Anterior cingulate cortex (tissue), 58 donors: ENCODE measurements at regions not wholly inside any gene's neighbourhood (a gene's known extent, or its start where the extent isn't known, plus 50 kb on each side); places are given as distances from the start of the nearest gene placed in this dataset.
"Not testable (repeated sequence)": the region's sequence is repeated elsewhere in the genome, so short reads cannot be mapped to it uniquely, and the experiment has no call there.

Source experiments
- DNase-seq, 58 donors: peaks; one replicate each; lab custom pipeline; 2025; lab: John Stamatoyannopoulos, UW

GRCh38 chr11:135017296-135017695 lies 605.3 kb upstream of the B3GAT1 start:
- DNase-seq: no peak

DNA sequence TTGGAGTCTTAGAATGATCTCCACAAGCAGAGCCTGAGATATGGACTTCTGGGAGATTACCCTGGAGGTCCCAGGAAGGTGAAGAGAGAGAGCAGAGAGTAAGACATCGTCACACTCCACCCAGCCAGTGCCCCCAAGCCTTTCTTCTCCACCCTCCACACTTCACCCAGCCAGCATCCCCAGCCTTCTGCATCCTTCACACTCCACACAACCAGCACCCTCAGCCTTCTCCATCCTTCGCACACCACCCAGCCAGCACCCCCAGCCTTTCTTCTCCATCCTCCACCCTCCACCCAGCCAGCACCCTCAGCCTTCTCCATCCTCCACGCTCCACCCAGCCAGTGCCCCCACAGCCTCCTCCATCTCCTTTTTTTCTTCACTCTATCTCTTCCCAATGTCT lies 603.9 kb upstream of the B3GAT1 start:
- DNase-seq: no peak

- not testable (repeated sequence) for DNase-seq
Measured at GRCh38 chr11:135011313-135011712, 599.3 kb upstream of the B3GAT1 start.

GRCh38 chr11:135009125-135009524 lies 597.1 kb upstream of the B3GAT1 start:
- DNase-seq: no peak

DNA sequence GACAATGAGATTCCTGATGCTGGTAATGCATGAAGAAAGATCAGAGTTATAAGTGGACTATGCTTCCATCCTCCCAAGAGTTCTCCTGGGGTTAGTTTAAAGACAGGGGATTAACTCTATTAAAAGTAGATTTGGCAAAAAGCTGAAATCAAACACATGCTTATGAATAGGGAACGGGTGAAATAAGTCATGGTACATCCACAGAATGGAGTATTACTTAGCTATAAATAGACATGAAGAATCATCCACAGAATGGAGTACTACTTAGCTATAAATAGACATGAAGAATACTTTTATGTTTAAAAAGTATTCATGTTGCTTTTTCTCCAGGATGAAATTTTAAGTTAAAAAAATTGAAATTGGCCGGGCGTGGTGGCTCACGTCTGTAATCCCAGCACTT lies 596.4 kb upstream of the B3GAT1 start:
- no peak for DNase-seq

DNA sequence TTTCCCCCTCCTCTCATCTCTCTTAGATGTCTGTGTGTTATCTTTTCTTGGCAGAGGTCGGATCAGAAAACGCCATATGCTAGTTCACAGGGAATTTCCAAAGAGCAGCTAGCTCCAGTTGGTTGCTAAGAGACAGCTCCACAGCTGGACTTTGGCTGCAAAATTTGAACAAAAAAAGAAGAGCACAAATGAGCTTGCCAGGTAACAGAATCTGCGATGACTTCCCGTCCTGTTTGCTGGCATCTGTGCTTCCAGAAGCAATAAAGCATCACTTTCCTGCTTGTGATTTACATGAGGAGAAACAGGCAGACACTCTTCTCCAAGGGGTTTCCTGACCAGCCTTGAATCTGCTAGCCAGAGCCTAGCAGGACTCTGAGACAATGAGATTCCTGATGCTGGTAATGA lies 596.0 kb upstream of the B3GAT1 start:
- DNase-seq: peak in 11 of 58 donors; percentile 5 to 61 (median 29)

- DNase-seq: peak in 34 of 58 donors; percentile 13 to 83 (median 44)
Measured at GRCh38 chr11:135006800-135007199, 594.8 kb upstream of the B3GAT1 start.

DNA sequence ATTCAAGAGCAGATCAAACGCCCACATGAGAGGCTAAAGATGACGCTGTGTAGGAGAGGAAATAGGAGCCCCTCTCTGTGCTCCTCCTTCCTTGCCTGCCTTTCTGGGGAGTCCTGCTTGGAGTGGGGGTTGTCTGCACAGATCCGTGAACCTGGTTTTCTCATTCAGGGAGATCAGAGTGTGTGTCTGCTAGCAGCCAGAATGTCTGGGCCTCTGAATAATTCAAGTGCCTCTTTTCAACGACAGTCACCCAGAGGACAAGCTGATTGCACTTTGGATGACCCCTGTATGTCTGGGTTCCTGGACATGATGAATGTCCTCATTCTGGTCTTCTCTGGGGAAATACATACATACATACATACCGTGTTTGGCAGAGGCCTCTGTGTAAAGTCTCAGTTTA lies 592.5 kb upstream of the B3GAT1 start:
- no peak for DNase-seq

- no peak for DNase-seq
Measured at GRCh38 chr11:135002236-135002635, 590.2 kb upstream of the B3GAT1 start.

- DNase-seq: no peak
Measured at GRCh38 chr11:135001581-135001980, 589.5 kb upstream of the B3GAT1 start.

- not testable (repeated sequence) for DNase-seq
Measured at GRCh38 chr11:135001065-135001464, 589.0 kb upstream of the B3GAT1 start.

DNA sequence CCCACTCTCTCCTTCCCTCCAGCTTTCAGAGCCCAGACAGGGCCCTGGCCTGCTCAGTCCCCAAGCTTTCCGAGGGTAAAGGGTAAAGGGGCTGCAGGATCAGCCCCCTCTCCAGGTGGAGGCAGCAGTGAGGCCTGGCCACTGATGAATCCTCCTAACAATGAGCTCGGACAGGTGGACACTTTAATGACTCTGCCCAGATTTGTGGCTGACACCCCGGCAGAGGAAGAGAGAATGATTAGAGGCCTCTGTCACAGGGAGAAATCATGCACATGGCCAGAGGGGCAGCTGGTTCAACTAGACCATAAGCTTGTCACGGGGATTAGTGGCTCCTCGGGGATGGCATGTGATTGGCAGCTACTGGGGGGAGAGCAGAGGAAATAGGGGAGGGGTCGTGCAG lies 587.5 kb upstream of the B3GAT1 start:
- DNase-seq: no peak

DNA sequence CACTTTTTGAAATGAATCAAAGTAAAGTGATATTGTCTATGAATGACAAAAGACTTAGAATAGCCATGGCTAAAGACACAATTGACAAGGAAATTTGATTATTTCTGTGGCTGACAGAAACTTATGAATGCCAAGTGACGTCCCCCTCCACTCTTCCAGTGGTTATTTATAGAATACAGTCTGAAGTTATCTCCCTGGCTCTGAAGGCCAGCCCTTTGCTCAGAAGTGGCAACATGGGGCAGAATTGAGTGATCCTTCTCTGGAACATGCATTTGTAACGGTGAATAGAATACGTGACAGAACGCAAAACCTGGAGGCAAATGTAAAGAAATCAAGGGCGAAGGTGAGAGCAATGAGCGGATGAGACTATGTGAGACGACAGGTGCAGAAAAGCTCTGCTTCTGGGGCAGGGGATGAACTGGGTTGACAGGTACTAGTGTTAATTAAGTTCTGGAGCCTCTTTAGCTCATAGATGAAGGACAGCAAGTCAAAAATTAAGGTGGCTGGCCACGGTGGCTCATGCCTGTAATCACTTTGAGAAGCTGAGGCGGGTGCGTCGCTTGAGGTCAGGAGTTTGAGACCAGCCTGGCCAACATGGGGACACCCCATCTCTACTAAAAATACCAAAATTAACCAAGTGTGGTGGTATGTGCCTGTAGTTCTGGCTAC lies 585.7 kb upstream of the B3GAT1 start:
- DNase-seq: no peak

GRCh38 chr11:134995741-134996140 lies 583.7 kb upstream of the B3GAT1 start:
- no peak for DNase-seq

- DNase-seq: no peak
Measured at GRCh38 chr11:134994431-134994830, 582.4 kb upstream of the B3GAT1 start.

DNA sequence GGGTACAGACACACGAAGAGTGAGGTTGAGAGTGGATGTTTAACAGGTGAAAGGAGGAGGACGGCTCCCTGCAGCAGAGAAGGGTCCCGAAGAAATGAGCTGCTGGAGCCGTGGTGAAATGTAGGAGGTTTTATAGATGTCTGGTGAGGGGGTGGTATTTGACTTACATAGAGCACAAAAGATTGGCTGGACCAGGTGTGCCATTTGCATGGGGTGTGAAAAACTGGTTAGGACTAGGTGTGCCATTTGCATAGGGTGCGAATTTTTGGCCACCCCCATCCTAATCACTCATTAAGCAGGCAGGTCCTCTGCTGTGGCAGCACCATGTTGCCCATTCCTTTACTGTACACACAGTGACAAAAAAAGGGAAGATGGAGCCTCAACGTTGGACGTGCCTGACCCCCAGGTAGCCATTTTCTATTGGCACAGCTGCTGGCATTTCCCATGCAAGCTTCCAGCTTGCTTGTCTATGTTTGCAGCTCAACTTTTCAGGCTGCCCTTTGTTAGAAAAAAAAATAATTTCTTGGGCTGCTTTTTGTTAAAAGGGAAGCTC lies 581.7 kb upstream of the B3GAT1 start:
- DNase-seq: no peak

DNA sequence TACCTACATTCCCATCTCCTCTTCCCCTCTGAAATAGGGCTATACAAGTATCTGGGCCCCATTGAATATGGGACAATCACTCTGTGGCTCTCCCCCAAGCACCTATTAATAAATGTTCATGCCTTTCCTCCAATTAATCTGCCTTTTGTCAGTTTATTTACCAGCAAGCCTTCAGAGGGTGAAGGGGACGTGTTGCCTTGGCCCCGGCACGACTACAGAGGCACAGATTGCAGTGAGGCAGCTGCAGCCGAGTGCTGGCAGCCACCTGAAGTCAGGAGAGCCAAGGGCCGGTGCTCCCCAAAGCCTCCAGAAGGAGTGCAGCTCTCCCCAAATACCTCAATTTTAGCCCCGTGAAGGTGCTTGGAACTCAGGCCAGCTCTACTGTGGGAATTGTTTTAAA lies 580.9 kb upstream of the B3GAT1 start:
- no peak for DNase-seq

DNA sequence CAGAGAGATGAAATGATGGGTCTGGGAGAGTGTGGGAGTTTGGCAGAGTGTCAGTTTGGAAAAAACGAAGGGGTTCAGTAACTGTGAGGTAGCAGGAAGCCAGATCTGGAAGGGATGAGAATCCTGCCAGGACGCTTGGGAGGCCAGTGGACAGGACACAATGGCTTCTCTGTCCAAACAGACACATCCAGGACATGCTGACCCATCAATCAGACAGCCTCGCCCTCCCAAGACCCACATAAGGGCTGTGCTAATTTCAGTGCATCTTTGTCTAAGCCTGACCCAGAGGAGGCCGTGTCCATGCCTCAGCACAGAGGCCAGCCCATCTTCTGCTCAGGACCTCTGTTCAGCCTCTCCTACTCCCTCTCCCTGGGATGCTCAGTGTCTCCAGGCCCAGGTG lies 576.5 kb upstream of the B3GAT1 start:
- DNase-seq: peak in 12 of 58 donors; percentile 10 to 63 (median 24)

GRCh38 chr11:134987822-134988221 lies 575.8 kb upstream of the B3GAT1 start:
- peak in 1 of 58 donors; percentile 7 for DNase-seq

- DNase-seq: peak in 1 of 58 donors; percentile 12
Measured at GRCh38 chr11:134987223-134987768, 575.3 kb upstream of the B3GAT1 start.

GRCh38 chr11:134984421-134984820 lies 572.4 kb upstream of the B3GAT1 start:
- DNase-seq: no peak

DNA sequence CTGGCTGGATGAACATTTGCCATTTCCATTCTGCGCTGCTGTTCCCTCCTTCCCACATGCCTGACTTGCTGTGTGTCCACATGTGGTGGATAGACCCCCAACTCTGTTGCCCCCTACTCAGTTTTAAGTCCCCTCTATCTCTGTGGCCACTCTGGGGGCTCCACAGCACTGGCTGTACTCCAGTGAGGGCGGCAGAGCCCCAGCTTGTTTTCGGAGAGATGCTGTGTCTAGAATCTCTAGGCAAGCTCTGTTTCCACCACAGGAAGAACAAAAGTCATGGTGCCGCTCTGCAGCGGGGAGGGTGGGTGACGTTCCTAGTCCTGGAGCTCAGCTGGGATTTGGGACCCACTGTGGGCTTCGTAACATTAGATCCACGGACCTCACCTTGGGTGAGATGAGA lies 570.4 kb upstream of the B3GAT1 start:
- not testable (repeated sequence) for DNase-seq
